ENCODE measurements at regions not wholly inside any gene's neighbourhood (a gene's known extent, or its start where the extent isn't known, plus 50 kb on each side); places are given as distances from the start of the nearest gene placed in this dataset.

DNA sequence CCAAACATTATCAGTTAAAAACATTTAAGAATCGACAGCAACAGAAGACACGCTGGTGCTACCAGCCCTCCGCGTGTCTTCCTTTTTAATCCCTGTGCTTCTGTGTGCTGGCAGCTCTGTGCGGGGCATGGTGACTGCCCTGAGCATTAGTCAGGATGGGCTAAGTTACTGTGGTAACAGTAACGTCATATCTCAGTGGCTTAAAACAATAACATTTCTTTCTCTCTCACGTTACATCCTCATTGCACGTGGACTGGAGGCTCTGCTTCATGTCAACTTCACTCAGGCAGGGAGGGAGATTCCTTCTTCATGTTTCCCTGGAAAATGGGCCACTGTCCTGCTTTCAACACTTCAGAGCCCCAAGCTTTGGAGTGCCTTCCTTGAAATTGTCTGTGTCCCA, 378.5 kb downstream of the CCSER2 start:
- no peak for TF ChIP-seq CTCF (IDR thresholded peaks at IDR 0.05)

- peak; percentile 53 for TF ChIP-seq CTCF (IDR thresholded peaks at IDR 0.05)
Observed at GRCh38 chr10:84715911-84716310, 387.5 kb downstream of the CCSER2 start.

GRCh38 chr10:84718877-84719616, 390.7 kb downstream of the CCSER2 start:
- TF ChIP-seq CTCF (IDR thresholded peaks at IDR 0.05) = no peak

DNA sequence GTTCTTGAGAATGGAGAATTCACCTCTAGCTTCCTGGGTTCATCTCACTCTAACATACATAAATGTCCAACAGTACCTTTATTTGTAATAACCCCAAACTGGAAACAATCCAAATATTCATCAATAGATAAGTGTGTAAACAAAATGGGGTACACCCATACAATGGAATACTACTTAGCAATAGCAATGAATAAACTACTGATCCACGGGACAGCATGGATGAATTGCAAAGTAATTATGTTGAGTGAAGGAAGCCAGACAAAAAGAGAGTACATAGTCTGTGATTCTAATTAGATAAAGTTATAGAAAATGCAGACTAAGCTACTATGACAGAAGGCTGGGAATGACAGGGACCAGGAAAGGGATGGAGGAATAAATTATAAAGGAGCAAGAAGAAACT, 391.3 kb downstream of the CCSER2 start:
- no peak for TF ChIP-seq CTCF (IDR thresholded peaks at IDR 0.05)

DNA sequence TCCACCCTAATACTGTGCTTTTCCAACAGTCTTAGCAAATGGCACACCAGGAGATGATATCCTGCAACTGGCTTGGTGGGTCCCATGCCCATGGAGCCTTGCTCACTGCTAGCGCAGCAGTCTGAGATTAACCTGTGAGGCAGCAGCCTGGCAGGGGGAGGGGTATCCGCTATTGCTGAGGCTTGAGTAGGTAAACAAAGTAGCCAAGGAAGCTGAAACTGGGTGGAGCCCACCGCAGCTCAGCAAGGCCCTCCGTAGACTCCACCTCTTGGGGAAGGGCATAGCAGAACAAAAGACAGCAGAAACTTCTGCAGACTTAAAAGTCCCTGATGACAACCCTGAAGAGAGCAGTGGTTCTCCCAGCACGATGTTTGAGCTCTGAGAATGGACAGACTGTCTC, 399.0 kb downstream of the CCSER2 start:
- TF ChIP-seq CTCF (IDR thresholded peaks at IDR 0.05) = no peak

DNA sequence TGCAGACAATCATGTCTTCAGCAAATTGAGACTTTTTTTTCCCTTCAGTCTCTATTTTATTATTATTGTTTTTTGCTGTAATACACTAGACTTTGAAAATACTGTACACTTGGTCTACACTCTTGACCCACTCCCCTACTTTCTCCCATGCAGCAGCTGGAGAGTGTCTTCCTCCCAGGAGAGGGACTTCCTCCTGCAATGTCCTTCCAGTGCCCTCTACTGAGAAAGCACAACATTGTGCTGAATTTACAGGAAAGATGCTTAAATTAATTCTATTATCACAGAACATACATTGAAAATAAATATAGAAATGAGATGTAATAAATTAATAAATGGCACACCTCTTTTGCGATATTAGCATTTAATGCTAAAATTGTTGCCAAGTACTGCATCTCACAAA, 411.3 kb downstream of the CCSER2 start:
- no peak for TF ChIP-seq CTCF (IDR thresholded peaks at IDR 0.05)

GRCh38 chr10:84743483-84743882, 415.1 kb downstream of the CCSER2 start:
- peak; percentile 52 for TF ChIP-seq CTCF (IDR thresholded peaks at IDR 0.05)

- TF ChIP-seq CTCF (IDR thresholded peaks at IDR 0.05) = no peak
Observed at GRCh38 chr10:84755311-84755710, 426.9 kb downstream of the CCSER2 start.

Data from LNCAP (cell line).